Ramos (cell line): ENCODE measurements at regions not wholly inside any gene's neighbourhood (a gene's known extent, or its start where the extent isn't known, plus 50 kb on each side); places are given as distances from the start of the nearest gene placed in this dataset.
"Not testable (repeated sequence)": the region's sequence is repeated elsewhere in the genome, so short reads cannot be mapped to it uniquely, and the experiment has no call there.

Experiments used
- in situ Hi-C: fragments of 300-500 bp; cut with MboI; formaldehyde crosslinking; loops from one replicate; pipeline ENCODE4 v1.14.3; 2022; ENCODE audit warnings: low sequenced_read_pairs; ENCODE audit not compliant: unreplicated experiment

DNA sequence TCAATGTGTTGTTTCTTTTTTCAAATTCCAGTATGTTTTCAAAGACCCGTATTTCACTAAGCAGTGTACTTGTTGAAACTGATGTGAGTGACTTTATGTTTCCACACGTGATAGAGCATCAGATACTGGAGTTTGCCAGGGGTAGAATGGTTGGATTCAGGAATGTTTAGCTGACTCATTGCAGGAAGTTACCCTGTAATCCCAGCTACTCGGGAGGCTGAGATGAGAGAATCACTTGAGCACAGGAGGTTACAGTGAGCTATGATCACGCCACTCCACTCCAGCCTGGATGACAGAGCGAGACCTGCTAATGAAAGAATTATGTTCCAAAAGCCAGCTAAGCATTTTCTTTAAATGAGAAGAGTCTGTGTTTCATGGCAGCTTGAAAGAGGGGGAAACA, 147.6 kb downstream of the RBMX2 start:
- in situ Hi-C loops = loop anchor here (10.0 kb wide), 1 partner anchor 365 kb away; no protein-coding TSS in a partner anchor

DNA sequence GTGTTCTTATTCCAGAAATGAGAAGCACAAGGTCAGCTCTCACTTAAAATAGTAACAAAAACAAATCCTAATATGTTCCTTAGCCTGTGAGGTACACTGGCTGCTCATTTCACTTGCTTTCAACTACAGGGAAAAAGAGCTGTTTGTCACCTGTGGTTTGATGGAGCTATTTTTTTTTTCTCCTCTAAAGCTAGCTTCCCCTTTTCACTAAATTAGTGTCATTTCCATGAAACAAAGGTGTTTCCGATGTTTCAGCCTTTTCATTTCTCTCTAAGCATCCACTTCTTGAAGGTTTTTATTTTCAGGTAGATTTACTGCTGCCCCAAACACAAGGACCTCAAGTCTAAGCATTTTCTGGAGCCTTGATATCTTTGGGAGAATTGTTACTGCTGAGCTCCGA, 148.6 kb downstream of the RBMX2 start:
- in situ Hi-C loops = no loop called here

DNA sequence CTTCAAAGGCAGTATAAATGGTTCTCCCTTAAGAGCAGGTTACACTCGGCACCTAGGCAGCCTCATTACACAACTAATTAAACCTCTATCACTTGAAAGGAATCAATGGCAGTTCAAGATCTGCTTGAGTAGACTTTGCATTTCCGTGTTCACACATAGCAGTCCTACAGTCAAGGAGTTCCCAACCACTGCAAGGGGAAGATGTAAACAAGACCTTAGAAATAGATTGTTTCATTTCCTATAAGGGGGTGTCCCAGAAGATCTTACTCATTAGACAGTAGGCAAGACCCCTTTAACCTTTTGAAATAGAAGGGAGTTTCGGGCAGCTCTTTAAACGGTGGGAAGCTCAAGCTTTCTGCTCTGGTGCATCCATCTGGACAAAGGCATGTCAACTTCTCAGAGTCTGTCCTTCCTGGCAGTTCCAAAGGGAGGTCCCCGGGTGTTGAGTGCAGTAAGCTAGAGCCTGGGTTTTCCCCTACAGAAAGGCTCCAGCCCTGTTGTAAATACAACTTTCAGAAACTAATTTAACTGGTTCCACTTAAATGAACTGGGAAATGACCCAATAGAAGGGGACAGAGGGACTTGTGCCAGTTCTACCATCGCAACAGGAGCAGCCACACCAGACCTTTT, 150.8 kb downstream of the RBMX2 start:
- in situ Hi-C loops = no loop called here

DNA sequence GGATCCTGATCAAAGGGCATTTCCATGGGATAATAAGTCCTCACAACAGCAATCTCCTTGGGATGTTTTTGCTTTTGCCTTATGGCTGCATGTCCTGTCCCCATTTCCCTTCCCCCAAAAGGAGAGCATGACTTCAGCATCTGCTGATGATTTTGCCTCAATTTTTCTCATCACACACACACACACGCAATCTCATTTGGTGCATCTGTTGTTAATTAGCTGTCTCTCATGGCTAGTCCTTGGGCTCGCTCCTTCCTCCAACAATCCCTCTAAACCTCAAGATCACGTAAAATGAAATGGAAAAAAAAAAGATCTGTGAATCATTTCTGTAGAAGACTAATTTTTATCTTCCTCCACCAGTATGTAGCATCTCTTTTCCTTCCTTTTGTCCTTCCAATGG, 153.6 kb downstream of the RBMX2 start:
- in situ Hi-C loops = no loop called here

DNA sequence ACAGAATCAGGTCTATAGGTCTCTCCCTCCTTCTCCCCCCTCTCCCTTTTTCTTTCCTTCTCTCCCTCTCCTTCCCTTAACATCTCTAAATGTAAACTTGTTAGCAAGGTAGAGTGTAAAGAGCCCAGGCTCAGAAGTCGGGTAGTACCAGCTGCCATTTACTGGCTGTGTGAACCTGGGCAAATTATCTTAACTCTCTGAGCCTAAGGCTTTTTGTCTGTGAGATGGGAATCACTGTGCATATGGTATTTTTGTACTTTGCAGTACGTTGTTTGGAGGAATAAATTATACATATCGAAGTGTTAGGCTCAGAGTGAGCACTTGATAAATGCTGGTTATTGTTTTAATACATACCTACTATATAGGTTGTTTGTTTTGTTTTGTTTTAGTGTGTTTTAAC, 154.0 kb downstream of the RBMX2 start:
- in situ Hi-C loops = no loop called here

DNA sequence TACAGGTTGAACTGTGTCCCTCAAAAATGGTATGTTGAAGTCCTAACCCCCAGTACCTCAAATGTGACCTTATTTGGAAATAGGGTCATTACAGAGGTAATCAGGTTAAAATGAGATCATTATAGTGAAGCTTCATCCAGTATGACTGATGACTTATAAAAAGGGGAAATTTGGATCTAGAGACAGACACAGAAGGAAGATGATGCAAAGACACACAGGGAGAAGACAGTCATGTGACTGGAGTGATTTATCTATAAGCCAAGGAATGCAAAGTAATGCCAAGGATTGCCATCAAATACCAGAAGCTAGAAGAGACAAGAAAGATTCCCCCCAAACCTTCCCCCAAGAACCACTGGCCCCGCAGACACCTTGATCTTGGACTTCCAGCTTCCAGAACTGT, 155.2 kb downstream of the RBMX2 start:
- in situ Hi-C loops = no loop called here

DNA sequence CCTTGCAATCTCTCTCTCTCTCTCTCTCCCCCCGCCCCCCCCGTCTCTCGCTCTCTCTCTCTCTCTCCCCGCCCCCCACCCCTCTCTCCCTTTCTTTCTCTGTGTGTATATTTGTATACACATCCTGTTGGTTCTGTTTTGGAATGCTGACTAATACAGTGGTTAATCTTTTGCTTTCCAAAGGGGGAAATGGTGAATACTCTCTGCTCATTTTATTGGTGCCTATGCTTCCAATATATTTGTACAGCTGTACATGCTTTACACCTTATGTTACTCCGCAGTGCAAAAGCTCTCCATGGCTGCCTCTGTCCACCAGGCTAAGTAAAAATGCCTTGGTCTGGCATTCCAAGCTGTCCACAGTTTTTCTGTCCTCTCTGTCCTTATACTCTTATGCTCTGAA, 158.8 kb downstream of the RBMX2 start:
- in situ Hi-C loops = no loop called here

DNA sequence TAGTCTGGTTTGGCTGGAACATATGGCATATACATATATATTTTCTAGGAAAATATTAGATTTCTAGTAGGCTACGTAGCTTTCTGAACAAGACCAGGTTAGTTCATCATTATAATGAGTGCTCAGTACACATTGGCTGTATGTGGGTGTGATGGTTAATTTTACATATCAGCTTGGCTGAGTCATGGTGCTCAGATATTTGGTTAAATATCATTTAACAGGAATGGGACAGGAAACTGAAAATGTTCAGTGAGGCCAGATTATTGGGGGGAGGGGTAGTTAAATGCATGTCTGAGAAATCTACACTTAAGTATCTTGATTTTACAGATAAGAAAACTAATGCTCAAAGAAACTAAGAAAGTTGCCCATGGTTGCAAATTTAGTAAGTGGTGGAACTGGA, 160.1 kb downstream of the RBMX2 start:
- in situ Hi-C loops = no loop called here

DNA sequence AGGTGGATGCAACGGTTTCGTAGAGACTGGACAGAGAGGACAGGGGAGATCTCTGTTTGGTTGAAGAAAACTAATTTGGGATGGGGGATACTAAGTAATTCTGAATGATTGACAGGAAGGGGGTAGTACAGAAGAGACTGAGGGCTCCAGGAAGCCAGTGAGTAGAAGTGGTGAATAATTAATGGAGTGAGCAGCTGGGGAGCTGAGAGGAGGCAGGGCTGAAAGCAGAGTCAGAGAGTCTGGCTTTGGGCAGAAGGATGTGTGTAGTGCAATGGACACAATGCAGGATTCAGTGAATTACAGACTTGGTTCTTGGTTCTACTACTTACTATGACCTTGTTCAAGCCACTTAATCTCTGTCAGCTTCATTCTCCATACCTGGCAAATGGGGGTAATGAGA, 161.7 kb downstream of the RBMX2 start:
- in situ Hi-C loops = no loop called here

DNA sequence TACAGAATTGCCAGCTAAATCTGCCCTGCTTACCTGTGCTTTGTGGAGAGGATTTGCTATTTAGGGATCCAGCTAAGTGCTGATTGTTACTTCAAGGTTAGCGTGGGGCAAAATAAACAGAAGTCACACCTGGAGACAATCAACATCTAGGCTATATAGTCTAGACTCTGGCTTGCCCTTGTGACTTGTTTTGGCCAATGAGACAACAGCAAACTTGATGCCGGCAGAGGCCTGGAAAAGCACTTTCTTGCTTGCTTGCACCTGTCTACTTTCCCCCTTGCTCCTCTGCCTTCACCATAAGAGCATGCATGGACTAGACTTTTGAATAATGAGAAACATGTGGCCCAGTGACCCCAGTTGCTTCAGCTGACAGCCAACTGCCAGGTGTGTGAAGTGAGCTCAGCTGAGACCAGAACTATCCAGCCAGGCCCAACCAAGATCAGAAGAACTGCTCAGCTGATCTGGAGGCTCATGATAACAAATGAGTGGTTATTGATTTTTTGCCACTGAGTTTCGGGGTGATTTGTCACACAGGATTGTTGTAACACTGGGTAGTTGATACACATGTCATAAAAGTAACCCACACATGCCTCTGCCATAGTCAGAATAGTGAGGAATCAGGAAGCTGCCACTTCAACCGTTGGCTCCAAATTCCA, 164.4 kb downstream of the RBMX2 start:
- in situ Hi-C loops = no loop called here

DNA sequence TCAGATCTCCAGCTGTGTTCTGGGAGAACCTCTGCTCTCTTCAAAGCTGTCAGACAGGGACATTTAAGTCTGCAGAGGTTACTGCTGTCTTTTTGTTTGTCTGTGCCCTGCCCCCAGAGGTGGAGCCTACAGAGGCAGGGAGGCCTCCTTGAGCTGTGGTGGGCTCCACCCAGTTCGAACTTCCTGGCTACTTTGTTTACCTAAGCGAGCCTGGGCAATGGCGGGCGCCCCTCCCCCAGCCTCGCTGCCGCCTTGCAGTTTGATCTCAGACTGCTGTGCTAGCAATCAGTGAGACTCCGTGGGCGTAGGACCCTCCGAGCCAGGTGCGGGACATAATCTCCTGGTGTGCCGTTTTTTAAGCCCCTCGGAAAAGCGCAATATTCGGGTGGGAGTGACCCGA, 171.2 kb downstream of the RBMX2 start:
- in situ Hi-C loops = not testable (repeated sequence)
